ENCODE measurements at regions not wholly inside any gene's neighbourhood (a gene's known extent, or its start where the extent isn't known, plus 50 kb on each side); places are given as distances from the start of the nearest gene placed in this dataset.

DNA sequence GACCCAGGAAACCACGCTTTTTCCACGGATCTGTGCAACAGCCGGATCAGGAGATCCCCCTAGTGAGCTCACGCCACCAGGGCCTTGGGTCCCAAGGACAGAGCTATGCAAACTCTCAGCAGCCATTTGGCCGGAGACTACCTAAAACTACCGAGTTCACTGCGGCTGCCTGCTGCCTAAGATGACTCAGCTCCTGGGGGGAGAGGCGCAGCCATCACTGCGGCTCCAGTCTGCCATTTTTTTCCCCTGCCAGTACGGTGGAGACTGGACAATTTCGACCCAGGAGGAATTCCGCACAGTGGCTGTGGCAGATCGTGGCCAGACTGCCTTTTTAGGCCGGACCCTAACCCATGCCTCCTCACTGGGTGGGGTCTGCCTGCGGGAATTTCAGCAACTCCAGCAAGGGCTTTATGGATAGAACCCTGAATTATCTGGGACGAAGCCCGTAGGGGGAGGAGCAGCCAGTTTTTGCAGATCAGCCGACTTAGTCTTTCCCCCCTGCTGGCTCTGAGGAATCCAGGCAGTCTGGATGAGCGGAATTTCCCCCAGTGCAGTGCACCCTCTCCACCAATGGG lies 424.9 kb upstream of the UBE2E3 start:
- TF ChIP-seq, protein P1, sequence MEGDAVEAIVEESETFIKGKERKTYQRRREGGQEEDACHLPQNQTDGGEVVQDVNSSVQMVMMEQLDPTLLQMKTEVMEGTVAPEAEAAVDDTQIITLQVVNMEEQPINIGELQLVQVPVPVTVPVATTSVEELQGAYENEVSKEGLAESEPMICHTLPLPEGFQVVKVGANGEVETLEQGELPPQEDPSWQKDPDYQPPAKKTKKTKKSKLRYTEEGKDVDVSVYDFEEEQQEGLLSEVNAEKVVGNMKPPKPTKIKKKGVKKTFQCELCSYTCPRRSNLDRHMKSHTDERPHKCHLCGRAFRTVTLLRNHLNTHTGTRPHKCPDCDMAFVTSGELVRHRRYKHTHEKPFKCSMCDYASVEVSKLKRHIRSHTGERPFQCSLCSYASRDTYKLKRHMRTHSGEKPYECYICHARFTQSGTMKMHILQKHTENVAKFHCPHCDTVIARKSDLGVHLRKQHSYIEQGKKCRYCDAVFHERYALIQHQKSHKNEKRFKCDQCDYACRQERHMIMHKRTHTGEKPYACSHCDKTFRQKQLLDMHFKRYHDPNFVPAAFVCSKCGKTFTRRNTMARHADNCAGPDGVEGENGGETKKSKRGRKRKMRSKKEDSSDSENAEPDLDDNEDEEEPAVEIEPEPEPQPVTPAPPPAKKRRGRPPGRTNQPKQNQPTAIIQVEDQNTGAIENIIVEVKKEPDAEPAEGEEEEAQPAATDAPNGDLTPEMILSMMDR (IDR thresholded peaks at IDR 0.05) = no peak
- Histone ChIP-seq H3K27ac (no peak overlapping the region), H3K27me3 (no peaks in the 10 kb centered on the region), H3K4me1 (ENCODE audit: control insufficient read depth in 1 of 2, insufficient read depth in 1 of 2, low read depth in 1 of 2, low read length in 1 of 2) (peaks cover 5% of the 10 kb centered on the region in 2 experiments), H3K9me3 (no peaks in the 10 kb centered on the region), H3K36me3 (no peaks in the 10 kb centered on the region), H3K4me3 (ENCODE audit: low read depth in 1 of 2, low read length in 1 of 2) (no peak overlapping the region)

DNA sequence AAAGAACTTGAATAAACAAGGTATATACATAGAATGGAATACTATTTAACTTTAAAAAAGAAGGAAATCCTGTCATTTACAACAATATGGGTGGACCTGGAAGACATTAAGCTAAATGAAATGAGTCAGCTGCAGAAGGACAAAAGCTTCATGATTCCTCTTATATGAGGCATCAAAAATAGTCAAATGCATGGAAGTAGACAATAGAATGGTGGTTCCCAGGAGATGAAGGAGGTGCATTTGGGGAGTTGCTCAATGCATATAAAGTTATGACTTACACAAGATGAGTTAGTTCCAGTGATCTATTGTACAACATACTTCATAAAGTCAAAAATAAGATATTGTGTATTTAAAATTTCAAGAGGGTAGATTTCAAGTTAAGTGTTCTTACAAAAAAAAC lies 426.1 kb upstream of the UBE2E3 start:
- H3K9me3 ChIP-seq = no peaks in the 10 kb centered on the region
- TF ChIP-seq, protein P1 (IDR thresholded peaks at IDR 0.05) = no peak
- no peak overlapping the region for H3K4me3 ChIP-seq (ENCODE audit: low read depth in 1 of 2, low read length in 1 of 2)
- H3K36me3 ChIP-seq = no peaks in the 10 kb centered on the region
- H3K4me1 ChIP-seq (ENCODE audit: control insufficient read depth in 1 of 2, insufficient read depth in 1 of 2, low read depth in 1 of 2, low read length in 1 of 2) = no peaks in the 10 kb centered on the region
- H3K27ac ChIP-seq = no peak overlapping the region
- no peaks in the 10 kb centered on the region for H3K27me3 ChIP-seq

DNA sequence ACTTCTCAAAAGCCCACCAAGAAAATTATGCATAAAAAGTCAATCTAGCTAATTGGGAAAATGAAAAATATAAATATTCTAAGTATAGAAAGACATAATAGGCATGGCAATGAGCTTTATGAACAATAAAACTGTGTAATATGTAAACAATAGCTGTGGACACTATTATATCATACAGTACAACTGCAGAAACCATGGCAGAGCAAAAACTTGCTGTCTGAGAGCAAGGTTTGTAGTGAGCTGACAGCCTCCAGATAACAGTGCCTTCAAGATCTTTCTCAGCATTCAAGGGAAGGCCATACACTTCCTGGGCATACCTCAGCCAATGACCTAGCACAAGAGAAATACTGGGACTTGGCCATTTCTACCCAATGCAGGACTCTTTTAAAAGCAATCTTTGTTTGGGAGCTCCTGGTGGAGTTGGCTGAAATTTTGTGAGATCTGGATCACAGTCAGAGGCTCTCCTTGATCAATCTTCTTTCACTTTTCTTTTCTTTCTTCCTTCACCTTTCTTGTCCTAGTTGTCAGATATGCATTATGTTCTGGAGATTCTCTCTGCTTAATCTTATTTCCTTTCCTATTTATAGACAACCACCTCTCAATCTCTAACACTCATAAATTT lies 427.2 kb upstream of the UBE2E3 start:
- TF ChIP-seq, protein P1 (IDR thresholded peaks at IDR 0.05) = no peak
- no peaks in the 10 kb centered on the region for H3K36me3 ChIP-seq
- no peaks in the 10 kb centered on the region for H3K9me3 ChIP-seq
- no peaks in the 10 kb centered on the region for H3K4me1 ChIP-seq (ENCODE audit: control insufficient read depth in 1 of 2, insufficient read depth in 1 of 2, low read depth in 1 of 2, low read length in 1 of 2)
- no peaks in the 10 kb centered on the region for H3K27me3 ChIP-seq
- H3K4me3 ChIP-seq (ENCODE audit: low read depth in 1 of 2, low read length in 1 of 2) = no peak overlapping the region
- H3K27ac ChIP-seq = no peak overlapping the region

DNA sequence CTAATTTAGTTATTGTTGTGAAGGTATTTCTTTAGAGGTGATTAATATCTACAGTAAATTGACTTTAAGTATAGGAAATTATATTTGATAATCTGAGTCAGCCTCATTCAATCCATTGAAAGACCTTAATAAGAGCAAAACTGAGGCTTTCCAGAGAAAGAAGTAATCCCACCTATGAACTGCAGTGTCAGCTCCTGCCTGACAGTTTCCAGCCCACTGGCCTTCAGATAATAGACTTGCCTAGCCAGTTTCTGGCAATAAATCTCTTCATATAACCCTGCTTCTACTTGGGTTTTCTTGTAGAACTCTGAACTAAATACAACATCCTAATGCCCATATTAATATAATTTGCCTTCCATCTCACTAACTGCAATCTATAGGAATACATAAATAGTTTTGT lies 437.9 kb upstream of the UBE2E3 start:
- Histone ChIP-seq H3K27ac (no peak overlapping the region), H3K4me3 (ENCODE audit: low read depth in 1 of 2, low read length in 1 of 2) (no peak overlapping the region), H3K4me1 (ENCODE audit: control insufficient read depth in 1 of 2, insufficient read depth in 1 of 2, low read depth in 1 of 2, low read length in 1 of 2) (peaks cover 37 to 49% of the 10 kb centered on the region in 2 experiments), H3K27me3 (no peaks in the 10 kb centered on the region), H3K9me3 (no peaks in the 10 kb centered on the region), H3K36me3 (no peaks in the 10 kb centered on the region)
- TF ChIP-seq, protein P1 (IDR thresholded peaks at IDR 0.05) = no peak

DNA sequence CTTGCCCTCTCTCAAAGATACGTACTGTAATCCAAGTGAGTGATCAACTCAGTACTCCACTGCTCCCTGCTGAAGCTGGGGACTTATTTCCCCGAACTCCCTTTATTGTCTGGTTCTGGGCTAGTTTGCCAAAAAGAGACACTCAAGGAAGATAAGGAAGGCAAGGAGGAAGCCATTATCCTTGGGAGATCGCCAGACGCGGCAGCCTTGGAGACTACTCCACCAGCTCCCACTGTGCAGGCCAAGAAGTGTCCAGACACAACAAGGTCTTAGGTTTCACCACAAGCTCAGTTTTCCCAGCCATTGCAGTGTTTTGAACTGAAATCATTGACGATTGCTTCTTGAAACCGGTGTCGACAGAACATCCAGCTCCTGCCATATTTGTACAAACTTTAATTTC lies 439.6 kb upstream of the UBE2E3 start:
- Histone ChIP-seq H3K36me3 (no peaks in the 10 kb centered on the region), H3K4me3 (ENCODE audit: low read depth in 1 of 2, low read length in 1 of 2) (no peak overlapping the region), H3K27ac (no peak overlapping the region), H3K9me3 (no peaks in the 10 kb centered on the region), H3K27me3 (no peaks in the 10 kb centered on the region), H3K4me1 (ENCODE audit: control insufficient read depth in 1 of 2, insufficient read depth in 1 of 2, low read depth in 1 of 2, low read length in 1 of 2) (peaks cover 37 to 49% of the 10 kb centered on the region in 2 experiments)
- TF ChIP-seq, protein P1 (IDR thresholded peaks at IDR 0.05) = no peak

All from neutrophil (primary cell).